ENCODE measurements at regions not wholly inside any gene's neighbourhood (a gene's known extent, or its start where the extent isn't known, plus 50 kb on each side); places are given as distances from the start of the nearest gene placed in this dataset.
"Not testable (repeated sequence)": the region's sequence is repeated elsewhere in the genome, so short reads cannot be mapped to it uniquely, and the experiment has no call there.

DNA sequence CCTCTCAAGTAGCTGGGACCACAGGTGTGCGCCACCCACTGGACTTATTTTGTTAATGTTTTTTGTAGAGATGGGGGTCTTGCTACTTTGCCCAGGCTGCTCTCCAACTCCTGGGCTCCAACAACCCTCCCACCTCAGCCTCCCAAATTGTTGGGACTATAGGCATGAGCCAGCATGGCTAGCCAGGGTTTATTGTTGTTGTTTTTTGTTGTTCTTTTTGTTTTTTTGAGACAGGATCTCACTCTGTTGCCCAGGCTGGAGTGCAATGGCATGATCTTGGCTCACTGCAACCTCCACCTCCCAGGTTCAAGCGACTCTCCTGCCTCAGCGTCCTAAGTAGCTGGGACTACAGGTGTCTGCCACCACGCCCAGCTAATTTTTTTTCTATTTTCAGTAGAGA is 142.2 kb downstream of the CRLF3 start:
- not testable (repeated sequence) for DNase-seq

DNA sequence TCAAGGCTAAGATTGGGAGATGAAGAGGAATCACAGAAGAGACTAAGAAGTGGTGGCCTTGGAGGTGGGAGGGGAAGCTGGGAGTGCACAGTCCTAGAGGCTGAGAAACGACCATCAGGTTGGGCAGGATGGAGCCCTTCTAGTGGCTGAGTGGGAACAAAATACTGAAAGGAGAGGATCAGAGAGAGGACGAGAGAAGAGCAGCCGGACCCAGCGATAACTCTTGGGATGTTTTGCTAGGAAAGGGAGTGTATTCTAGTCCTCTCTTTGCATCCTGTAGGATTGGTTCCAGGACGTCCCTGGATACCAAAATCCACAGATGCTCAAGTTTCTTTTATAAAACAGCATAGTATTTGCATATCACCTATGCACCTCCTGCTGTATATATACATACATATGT is 143.8 kb downstream of the CRLF3 start:
- DNase-seq: not testable (repeated sequence)

DNA sequence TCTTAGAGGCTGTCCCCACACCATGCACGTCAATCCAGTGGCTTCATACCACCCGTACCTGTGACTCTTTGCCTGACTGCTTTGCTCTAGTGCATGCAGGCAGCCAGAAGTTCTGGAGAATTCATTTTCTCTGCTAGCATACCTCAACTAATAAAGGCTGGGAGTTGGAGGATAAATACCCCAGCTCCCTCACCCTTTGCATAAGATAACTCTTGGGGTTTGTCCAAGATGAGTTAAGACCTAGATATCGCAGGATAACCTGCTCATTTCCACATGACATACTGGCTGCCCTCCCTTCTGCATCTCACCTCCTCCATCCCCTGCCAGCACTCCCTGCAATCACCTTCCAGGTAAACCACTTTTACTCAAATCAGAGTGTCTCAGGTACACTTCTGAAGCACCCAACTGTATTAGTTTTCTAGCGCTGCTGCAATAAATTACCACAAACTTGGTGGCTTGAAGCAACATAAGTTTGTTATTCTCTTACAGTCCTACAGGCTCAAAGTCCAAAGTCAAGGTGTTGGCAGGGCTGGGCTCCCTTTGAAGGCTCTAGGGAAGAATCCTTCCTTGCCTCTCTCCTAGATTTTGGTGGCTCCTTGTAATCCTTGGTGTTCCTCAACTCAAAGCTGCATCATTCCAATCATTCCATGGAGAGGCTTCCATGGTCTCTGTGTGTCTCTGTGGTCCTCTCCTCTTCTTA is 146.8 kb downstream of the CRLF3 start:
- no peak for DNase-seq

DNA sequence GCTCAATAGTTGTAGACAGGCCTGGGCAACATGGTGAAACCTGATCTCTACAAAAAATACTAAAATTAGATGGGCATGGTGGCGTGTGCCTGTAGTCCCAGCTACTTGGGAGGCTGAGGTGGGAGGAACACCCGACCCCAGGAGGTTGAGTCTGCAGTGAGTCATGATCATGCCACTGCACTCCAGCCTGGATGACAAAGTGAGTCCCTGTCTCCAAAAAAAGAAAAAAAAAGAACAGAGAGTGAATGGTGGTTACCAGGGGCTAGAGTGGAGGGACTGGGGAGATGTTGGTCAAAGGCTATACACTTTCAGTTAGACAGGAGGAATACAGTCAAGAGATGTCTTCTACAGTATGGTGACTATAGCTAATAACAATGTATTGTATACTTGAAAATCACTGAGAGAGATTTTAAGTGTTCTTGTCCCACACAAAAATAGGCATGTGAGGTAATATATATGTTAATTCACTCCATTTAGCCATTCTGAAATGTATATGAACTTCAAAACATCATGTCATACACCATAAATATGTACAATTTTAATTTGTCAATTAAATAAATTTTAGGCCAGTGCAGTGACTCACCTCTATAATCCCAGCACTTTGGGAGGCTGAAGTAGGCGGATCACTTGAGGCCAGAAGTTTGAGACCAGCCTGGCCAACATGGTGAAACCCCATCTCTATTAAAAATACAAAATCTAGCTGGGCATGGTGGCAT is 148.6 kb downstream of the CRLF3 start:
- not testable (repeated sequence) for DNase-seq

DNA sequence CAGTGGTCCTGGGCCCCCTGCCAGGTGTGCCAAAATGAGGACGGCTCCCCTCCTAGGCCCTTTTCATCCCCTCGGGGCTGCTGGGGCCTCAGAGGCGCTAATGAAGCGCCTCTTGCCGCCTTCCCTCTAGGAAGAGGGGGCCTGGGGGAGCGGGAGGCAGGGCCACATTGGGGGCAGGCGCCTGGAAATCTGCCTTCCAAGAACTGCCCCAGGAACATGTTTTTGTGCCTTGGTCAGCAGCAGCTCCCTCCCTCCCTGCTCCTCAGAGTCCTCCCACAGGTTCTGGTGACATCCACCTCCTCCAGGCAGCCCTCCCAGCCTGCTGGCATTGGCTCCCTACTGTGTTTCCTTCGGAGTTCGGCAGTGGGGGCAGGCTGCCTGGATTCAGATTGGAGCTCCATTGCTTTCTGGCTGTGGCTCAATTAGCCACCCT is 155.3 kb downstream of the CRLF3 start:
- DNase-seq: not testable (repeated sequence)

DNA sequence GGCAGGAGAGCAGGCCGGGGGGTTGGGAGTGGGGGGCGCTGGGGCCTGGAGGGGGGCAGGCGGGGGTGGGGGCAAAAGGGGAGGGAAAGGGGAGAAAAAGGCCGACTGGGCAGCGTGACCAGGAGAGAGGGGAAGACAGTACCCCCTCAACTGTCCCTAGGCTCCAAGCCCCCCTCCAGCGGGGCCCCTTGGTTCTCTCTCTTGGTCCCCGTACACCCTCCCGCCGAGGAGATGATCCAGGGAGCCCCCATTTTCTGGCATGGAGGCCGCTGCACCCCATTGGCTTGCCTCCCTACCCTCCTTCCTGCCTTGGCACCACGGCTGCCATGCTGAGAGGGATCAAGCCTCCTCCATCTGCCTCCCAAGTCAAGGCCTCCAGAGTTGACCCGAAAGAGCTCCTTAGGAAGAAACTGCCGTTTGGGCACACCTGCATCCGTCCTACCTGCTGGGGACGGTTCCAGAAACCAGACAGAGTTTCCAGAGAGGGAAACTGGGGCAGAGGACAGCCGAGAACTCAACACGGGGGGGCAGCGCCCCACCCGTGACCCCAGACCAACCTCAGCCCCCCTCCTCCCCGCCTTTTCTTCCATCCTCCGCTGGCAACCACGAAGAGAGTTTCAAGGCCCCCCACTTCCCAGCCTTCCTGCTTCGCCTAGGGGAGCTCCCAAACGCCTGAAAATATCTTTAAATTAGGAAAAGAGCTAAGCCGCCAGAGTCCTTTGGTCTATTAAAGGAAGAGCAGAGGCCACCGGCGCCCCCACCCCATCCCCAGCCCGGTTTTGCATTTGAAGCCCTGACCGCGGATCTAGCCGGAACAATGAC is 155.9 kb downstream of the CRLF3 start:
- DNase-seq: not testable (repeated sequence)

DNA sequence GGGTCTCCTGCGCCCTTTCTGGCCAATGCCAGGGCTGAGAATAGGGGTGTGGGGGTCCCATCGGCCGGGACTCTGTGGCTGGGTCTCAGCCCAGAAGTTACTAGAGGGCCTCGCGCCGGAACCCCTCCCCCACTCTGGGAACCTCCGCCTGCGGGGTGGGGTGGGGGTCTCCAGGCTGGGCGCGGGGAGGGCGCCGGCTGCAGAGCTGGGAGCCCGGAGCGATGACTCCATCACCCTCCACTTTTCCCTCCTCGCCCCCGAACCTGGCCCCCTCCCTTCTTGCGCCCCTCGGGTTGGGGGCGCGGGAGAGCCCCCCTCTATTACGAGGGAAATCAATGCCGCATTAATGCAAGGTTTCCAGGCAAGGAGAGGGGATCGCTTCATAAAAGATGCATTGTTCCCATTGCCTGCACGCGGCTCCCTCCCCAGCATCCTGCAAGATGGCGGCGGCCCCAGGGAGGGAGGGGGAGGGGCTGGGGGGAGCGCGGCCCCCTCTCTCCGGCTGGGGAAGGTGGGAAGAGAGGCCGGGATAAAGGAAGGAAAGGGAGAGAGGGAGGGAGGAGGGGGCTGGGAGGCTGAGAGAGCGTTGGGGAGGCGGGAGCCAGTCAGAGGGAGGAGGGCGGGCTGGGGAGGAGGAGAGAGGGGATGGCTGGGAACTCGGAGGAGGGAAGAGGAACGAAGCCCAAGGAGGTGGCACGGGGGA is 156.7 kb downstream of the CRLF3 start:
- not testable (repeated sequence) for DNase-seq

DNA sequence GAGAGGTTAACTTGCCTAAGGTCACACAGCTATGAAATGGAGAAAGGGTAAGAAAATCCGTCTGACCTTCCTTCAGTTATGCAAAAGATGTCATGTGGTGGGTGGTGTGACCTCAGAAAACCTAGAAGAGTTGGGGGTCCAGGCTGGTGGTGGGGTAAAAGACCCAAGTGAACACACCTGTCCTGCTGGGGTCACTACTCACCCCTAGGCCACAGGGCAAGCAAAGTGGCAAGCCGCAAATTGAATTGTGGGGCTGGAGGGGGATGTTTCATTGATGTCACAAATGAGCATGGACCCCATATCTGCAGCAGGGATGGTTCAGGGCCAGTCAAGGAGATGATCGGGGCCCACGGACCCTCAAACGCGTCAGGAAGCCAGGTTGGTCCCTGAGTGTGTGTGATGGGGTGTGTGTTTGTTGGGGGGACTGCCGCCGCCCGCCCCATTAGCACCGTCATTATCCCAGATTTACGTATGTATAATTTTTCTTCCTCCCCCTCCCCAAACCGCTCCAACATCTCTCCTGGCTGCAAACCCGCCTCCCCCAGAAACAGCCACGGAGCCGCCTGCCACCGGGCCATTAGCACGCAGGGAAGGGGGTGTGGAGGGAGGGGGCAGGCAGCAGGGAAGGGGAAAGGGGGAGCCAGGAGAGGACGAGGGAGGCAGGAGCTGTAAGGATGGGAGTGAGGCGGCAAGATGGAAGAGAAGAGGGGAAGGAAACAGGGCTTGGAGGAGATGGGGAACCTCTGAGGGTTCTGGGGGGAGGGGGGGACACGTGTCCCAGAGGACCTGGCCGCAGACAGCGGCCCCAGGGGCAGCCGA is 157.4 kb downstream of the CRLF3 start:
- not testable (repeated sequence) for DNase-seq

DNA sequence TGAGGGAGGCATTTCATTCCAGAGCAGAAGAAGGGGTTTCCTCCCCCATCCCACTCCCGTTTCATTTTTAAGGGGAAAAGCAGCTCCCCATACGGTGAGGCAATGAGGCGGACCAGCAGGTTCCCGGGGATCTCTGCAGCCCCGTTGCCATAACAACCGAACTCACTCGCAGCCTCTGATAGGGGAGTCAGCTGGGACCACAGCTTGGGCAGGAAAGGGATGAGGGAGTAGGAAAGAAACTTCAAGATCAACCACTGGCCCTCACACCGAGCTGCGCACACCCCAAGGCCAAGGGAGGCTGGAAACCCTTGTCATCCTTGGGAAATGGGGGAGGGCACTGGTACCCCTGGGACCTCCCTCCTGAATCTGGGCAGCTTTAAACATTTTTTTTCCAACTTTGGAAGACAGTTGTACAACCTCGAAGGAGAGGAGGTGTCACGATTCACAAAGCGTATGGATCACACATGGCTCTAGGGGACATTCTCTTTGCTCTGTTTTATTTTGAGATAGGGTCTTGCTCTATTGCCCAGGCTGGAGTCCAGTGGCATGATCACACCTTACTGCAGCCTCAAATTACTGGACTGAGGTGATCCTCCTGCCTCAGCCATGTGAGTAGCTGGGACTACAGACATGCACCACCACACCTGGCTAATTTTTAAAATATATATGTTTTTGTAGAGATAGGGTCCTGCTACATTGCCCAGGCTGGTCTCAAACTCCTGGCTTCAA is 160.6 kb downstream of the CRLF3 start:
- not testable (repeated sequence) for DNase-seq

DNA sequence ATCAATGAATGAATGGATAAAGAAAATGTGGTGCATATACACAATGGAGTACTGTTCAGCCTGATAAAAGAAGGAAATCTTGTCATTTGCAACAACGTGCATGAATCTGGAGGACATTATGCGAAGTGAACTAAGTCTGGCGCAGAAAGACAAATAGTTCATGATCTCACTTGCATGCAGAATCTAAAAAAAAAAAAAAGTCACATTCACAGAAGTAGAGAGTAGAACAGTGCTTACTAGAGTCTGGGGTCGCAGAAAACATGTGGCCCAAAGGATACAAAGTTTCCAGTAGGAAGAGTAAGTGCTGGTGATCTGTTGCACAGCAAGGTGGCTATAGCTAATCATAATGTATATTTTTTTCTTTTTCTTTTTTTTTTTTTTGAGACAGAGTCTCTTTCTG is 167.3 kb downstream of the CRLF3 start:
- DNase-seq: not testable (repeated sequence)

DNA sequence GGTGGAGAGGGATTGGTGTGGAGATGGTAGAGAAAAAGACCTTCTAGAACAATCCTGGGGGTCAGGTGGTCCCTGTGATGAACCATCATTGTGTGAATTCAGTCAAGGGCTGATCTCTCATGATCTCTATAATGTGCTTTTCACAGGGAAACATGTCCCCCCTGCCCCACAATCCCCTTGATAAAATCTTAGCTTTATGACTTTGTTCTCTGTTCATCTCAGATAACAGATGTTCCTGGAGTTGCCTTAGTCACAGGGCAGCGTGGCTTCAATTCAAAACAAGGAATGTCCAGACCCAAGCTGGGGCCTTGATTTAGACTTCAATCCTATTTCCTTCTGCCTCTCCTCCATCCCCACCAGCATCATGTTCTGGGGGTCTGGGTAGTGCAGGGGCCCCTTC is 171.5 kb downstream of the CRLF3 start:
- DNase-seq: not testable (repeated sequence)

DNA sequence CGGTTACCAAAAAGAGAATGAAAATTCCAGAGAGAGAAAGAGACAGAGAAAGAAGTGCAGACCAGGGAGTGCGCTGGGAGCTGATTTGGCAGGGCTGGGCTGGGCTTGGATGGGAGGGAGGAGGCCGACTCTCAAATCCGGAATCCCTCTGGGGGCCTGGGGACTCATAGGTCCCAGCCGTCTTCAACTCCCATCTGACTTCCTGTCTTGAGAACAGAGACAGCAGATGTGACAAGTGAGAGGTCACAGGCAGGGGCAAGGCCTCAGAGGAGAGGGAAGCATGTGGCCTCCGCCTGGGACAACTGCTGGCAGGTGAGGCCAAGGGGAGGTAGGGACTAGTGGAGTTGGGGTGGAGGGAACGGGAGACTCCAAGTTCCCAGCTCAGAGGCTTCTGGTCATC is 172.9 kb downstream of the GOSR1 start:
- DNase-seq: not testable (repeated sequence)

DNA sequence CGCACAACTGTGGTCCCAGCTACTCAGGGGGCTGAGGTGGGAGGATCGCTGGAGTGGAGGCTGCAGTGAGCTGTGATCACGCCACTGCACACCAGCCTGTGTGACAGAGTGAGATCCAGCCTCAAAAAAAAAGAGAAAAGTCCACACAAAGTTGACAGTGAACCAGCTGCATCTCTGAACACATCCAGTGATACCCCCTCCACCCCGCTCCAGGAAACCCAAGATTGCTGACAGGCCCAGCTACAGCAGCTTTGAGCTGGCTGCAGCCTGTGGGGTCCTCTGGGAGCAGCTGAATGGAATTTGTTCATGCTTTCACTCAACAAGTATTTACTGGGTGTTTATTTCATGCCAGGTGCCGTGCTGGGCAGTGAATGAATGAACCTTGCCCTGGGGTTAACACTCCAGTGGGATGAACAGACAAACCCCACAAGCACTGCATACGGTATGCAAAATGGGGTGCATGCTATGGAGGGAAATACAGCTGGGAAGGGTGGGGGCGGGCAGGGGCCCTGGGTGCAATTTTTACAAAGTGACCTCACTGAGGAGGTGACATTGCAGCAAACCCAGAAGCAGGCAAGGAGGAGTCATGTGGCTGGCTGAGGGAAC is 170.9 kb downstream of the GOSR1 start:
- DNase-seq: not testable (repeated sequence)

DNA sequence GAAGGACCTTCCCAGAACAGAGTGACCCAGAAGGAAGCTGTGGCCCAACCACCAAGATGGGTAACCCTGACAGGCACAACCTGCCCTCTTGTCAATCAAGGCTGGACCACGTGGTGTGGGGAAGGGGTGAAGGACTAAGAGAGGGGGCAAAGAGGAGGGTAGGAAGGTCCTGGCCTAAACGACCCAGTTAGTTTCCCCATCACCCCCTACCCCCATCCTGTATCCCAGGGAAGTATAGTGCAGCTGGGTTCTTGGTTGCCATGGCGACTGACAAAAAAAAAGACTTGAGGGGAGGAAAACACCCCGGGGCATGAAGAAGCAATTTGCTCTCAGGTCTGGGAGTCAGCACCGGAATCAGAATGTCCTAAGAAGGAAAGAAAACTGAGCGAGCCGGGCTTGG is 168.7 kb downstream of the GOSR1 start:
- DNase-seq: not testable (repeated sequence)

DNA sequence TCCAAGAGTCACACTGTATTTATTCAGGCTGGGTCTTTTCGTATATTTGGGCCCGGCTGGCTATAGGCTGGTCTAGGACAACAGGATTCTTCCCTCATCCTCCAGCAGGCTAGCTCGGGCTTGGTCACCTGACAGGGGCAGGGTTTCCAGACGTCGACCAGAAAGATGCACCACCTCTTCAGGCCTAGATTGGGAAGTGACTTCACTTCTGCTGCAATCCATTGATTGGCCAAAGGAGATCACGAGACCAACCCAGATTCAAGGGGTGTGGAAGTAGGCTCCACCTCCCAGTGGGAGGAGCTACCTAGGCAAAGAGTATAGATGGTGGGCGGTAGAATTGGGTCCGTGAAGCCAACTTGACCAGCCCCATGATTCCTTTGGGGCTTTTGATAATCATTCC is 167.5 kb downstream of the GOSR1 start:
- not testable (repeated sequence) for DNase-seq

DNA sequence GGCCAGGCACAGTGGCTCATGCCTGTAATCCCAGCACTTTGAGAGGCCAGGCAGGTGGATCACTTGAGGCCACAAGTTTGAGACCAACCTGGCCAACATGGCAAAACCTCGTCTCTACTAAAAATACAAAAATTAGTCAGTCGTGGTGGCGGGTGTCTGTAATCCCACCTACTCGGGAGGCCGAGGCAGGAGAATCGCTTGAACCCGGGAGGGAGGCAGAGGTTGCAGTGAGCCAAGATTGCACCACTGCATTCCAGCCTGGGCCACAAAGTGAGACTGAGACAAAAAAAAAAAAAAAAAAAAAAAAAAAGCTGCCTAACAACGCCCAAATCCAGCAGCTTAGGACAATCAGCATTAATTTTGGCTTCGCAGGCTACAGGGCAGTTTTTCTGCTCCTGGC is 167.1 kb downstream of the GOSR1 start:
- DNase-seq: not testable (repeated sequence)

DNA sequence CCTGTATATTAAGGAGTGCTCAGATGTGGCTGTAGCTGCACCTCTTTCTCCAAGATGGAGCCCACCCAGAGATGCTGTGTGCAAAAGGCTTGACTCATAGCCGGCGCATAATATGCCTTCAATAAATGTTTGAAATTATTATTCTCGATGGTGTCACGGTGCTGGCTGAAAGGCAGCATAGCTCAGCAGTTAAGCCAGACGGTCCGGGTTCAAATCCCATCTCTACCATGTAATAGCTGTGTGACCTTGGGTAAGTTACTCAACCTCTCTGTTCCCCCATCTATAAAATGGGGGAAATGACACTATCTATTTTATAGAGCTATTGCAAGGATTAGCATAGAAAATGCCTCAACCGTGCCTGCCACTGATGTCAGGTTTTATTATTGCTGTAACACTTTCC is 164.2 kb downstream of the GOSR1 start:
- not testable (repeated sequence) for DNase-seq

DNA sequence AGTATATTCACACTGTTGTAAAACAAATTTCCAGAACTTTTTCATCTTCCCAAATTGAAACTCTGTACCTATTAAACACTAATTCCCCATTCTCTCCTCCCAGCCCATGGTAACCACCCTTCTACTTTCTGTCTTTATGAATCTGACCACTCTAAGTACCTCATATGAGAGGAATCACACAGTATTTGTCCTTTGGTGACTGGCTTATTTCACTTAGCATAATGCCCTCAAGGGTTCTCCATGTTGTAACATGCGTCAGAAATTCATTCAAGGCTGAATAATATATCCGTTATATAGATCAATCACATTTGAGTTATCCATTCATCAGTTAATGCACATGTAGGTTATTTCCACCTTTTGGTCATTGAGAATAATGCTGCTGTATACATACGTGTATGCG is 162.2 kb downstream of the GOSR1 start:
- DNase-seq: not testable (repeated sequence)

DNA sequence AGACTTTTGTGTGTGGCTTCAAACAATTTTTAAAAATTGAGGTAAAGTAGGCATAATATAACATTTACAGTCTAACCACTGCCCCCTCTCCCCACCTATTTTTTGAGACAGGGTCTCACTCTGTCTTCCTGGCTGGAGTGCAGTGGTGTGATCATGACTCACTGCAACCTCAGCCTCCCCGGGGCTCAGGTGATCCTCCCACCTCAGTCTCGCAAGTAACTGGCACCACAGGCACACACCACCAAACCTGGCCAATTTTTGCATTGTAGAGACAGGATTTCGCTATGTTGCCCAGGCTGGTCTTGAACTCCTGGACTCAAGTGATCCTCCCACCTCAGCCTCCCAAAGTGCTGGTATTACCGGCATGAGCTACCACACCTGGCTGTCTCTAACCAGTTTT is 161.8 kb downstream of the GOSR1 start:
- DNase-seq: not testable (repeated sequence)

DNA sequence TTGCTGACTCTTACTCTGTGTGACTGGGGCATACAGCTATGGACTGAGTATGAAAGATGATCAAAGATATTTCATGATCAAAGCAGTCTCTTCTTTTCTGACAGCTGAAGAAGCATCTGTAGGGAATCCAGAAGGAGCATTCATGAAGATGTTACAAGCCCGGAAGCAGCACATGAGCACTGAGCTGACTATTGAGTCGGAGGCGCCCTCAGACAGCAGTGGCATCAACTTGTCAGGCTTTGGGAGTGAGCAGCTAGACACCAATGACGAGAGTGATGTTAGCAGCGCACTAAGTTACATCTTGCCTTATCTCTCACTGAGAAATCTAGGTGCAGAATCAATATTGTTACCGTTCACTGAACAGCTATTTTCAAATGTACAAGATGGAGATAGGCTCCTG is 154.4 kb downstream of the GOSR1 start:
- DNase-seq: not testable (repeated sequence)

DNA sequence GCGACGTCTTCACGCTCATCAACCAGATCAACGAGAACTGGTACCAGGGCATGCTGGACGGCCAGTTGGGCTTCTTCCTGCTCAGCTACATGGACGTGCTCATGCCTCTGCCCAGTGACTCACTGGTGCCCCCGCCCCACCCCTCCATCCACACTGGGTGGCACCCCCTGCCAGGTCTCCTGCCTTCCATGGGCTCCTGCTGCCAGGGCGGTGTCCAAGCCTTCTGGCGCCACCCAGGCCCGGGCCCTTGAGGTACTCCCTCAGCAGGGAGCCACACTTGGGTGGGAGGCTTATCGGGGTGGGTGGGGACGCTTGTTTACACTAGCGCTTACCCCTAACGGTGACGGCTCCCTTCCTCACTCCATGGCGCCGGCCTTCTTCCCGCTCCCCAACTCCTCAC is 148.2 kb downstream of the GOSR1 start:
- DNase-seq: not testable (repeated sequence)

All from effector CD4-positive, alpha-beta T cell (primary cell).